ENCODE measurements at regions not wholly inside any gene's neighbourhood (a gene's known extent, or its start where the extent isn't known, plus 50 kb on each side); places are given as distances from the start of the nearest gene placed in this dataset.

- no peak for DNase-seq (ENCODE audit: low read depth)
- H3K4me3 ChIP-seq (ENCODE audit: low read depth, low read length), result no peak overlapping the region
- TF ChIP-seq, protein P1, sequence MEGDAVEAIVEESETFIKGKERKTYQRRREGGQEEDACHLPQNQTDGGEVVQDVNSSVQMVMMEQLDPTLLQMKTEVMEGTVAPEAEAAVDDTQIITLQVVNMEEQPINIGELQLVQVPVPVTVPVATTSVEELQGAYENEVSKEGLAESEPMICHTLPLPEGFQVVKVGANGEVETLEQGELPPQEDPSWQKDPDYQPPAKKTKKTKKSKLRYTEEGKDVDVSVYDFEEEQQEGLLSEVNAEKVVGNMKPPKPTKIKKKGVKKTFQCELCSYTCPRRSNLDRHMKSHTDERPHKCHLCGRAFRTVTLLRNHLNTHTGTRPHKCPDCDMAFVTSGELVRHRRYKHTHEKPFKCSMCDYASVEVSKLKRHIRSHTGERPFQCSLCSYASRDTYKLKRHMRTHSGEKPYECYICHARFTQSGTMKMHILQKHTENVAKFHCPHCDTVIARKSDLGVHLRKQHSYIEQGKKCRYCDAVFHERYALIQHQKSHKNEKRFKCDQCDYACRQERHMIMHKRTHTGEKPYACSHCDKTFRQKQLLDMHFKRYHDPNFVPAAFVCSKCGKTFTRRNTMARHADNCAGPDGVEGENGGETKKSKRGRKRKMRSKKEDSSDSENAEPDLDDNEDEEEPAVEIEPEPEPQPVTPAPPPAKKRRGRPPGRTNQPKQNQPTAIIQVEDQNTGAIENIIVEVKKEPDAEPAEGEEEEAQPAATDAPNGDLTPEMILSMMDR (conservative IDR thresholded peaks at IDR 0.05; ENCODE audit: low read depth, low read length), result no peak
These were observed 115.5 kb upstream of the ZMIZ1 start for GRCh38 chr10:78953113-78953798.

DNA sequence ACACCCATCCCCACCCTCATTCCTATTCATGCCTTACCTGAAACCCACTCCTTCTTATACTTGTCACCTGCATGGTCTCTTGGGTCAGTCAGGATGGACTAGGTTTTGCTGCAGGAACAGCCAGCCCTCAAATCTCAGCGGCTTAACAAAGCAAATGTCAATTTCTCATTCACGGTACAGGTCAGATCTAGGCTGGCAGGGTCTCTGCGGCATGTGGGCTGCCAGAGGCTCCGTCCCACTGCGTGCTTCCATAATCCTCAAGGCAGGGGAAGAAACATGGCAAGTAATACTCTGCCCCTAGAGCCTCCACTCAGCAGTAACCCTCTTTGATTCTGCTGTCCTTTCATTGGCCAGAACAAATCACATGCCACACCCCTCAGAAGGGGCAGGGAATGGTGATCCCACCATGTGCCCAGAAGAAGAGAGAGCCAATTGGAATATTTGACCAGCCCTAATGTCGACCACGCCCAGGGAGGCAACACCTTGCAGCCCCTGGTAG lies 114.9 kb upstream of the ZMIZ1 start:
- no peak for DNase-seq (ENCODE audit: low read depth)
- TF ChIP-seq, protein P1 (conservative IDR thresholded peaks at IDR 0.05; ENCODE audit: low read depth, low read length), result no peak
- H3K4me3 ChIP-seq (ENCODE audit: low read depth, low read length), result no peak overlapping the region

GRCh38 chr10:78954689-78955088 lies 114.1 kb upstream of the ZMIZ1 start:
- no peak overlapping the region for H3K4me3 ChIP-seq (ENCODE audit: low read depth, low read length)
- TF ChIP-seq, protein P1 (conservative IDR thresholded peaks at IDR 0.05; ENCODE audit: low read depth, low read length), result no peak
- DNase-seq (ENCODE audit: low read depth), result no peak

GRCh38 chr10:78955206-78955605 lies 113.6 kb upstream of the ZMIZ1 start:
- H3K4me3 ChIP-seq (ENCODE audit: low read depth, low read length), result no peak overlapping the region
- no peak for DNase-seq (ENCODE audit: low read depth)
- TF ChIP-seq, protein P1 (conservative IDR thresholded peaks at IDR 0.05; ENCODE audit: low read depth, low read length), result no peak

- no peak for DNase-seq (ENCODE audit: low read depth)
- TF ChIP-seq, protein P1 (conservative IDR thresholded peaks at IDR 0.05; ENCODE audit: low read depth, low read length), result no peak
- no peak overlapping the region for H3K4me3 ChIP-seq (ENCODE audit: low read depth, low read length)
These were observed 112.4 kb upstream of the ZMIZ1 start for GRCh38 chr10:78956391-78956790.

GRCh38 chr10:78957471-78958039 lies 111.2 kb upstream of the ZMIZ1 start:
- H3K4me3 ChIP-seq (ENCODE audit: low read depth, low read length), result no peak overlapping the region
- no peak for DNase-seq (ENCODE audit: low read depth)
- TF ChIP-seq, protein P1 (conservative IDR thresholded peaks at IDR 0.05; ENCODE audit: low read depth, low read length), result no peak

Measured in epithelial cell of proximal tubule (primary cell).